HG02870 (cell line): ENCODE measurements at regions not wholly inside any gene's neighbourhood (a gene's known extent, or its start where the extent isn't known, plus 50 kb on each side); places are given as distances from the start of the nearest gene placed in this dataset.

Source experiments
- ATAC-seq: cut with Tn5 transposase; IDR thresholded peaks from one replicate; pipeline ENCODE4 v1.9.1; 2021; ENCODE audit warnings: mild to moderate bottlenecking, moderate library complexity; ENCODE audit not compliant: unreplicated experiment

GRCh38 chr5:23253621-23254198, 253.7 kb upstream of the PRDM9 start:
- no peak for ATAC-seq

DNA sequence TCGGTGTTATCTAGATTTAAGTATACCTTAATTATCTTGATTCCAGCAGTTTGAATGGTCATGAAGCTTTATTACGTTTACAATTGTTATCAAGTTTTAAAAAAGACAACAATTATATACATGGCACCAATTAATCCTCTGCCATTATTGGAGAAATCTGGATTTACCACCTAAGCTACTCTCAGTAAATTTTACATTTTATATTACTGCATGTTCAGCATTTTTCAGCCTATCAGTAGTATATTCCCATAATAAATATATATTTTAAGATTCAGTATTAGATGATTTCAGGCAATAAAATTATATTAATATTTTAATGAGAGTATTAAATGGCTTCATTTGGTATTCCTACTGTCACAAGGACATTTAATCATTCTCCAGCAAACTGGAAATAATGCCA, 264.5 kb upstream of the PRDM9 start:
- no peak for ATAC-seq

DNA sequence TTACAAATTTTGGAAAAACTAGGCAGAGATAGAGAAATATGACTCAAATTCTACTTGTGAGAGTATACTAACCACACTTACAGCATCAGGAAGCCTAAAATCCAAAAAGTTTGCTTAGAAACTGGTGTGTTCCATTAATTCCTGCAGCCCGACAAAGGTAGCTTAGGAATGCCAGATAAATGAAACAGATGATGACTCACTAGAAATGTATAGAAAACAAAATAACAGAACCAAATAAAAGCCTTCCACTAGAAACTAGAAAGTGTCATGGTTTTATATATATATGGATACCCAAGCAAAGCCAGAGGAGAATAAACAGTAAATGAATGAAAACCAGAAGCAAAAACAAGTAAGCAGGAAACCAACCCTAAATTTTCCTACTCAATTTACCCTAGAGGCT, 272.2 kb upstream of the PRDM9 start:
- no peak for ATAC-seq

GRCh38 chr5:23234197-23234596, 273.2 kb upstream of the PRDM9 start:
- ATAC-seq: no peak

- ATAC-seq: no peak
Observed at GRCh38 chr5:23223846-23224245, 283.6 kb upstream of the PRDM9 start.

GRCh38 chr5:23221831-23222230, 285.6 kb upstream of the PRDM9 start:
- ATAC-seq: no peak

GRCh38 chr5:23217159-23217558, 290.2 kb upstream of the PRDM9 start:
- no peak for ATAC-seq

- no peak for ATAC-seq
Observed at GRCh38 chr5:23216345-23216744, 291.1 kb upstream of the PRDM9 start.

- peak; percentile 95 for ATAC-seq
Observed at GRCh38 chr5:23208959-23209431, 298.4 kb upstream of the PRDM9 start.

DNA sequence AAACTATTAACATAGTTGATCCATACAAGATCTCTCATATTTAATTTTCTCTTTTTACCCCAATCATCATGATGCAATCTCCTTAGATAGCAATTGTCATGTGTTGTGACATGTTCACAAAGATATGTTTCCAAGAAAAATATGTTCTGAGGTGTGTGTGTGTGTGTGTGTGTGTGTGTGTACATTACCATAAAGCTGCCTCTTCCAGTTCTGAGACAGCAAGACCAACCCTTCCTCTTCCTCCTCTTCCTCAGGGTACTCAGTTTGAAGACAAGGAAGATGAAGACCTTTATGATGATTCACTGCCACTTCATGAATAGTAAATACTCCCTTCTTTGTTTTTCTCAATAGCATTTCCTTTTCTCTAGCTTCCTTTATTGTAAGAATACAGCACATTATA, 303.3 kb upstream of the PRDM9 start:
- ATAC-seq: no peak

DNA sequence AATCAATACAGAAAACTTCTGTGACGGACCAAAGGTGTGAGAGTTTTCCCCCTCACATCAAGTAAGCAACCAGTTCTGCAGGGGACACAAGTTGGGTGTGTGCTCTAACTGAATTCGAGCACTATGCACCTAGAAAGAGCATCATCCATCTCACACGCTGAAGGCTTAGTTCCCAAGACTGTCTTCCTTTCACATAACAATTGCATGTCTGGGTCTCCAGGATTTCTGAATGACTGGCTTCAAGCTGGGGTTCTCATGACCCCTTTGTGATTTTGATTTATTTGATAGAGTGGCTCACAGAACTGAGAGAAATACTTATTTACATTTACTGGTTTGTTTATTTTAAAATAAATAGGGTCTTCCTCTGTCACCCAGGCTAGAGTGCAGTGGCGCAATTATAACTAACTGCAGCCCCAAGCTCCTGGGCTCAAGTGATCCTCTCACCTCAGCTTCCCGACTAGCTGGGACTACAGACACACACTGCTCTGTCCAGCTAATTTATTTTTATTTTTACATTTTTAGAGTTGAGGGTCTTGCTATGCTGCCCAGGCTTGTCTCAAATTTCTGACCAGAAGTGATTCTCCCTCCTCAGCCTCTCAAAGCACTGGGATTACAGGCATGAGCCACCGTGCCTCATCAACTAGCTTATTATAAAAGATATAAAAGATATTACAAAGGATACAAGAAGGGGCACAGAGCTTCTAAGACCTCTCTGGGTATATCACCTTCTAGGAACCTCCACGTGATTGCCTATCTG, 316.7 kb upstream of the CDH12 start:
- ATAC-seq: no peak

DNA sequence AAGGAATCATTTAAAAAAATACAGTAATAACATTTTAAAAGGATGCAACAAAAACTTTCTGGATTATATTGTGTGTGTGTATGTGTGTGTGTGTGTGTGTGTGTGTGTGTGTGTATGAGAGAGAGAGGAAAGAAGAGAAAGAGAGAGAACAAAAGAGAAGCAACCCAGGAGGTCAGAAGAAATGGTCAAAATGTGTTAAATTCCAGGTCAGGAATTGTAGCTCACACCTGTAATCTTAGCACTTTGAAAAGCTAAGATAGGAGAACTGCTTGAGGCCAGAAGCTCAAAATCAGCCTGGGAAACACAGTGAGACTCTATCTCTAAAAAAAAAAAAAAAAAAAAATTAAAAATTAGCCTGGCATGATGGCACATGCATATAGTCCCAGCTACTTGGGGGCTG, 311.8 kb upstream of the CDH12 start:
- no peak for ATAC-seq

DNA sequence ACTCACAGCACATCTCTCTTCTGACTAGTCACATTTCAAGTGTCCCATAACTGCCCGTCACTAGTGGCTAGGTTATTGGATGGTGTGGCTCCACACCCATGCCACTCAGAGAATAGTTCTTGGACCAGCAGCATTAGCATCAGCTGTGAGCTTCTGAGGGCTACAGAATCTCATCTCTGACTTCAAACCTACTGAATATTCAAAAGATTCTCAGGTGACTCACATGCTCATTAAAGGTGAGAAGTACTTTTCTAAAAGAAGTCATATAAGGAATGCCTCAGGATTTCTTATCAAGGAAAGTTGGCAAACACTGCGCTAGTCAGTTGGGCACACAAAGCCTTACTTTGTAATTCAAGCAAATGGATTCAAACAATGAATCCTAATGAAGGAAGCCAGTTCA, 305.0 kb upstream of the CDH12 start:
- ATAC-seq: no peak

DNA sequence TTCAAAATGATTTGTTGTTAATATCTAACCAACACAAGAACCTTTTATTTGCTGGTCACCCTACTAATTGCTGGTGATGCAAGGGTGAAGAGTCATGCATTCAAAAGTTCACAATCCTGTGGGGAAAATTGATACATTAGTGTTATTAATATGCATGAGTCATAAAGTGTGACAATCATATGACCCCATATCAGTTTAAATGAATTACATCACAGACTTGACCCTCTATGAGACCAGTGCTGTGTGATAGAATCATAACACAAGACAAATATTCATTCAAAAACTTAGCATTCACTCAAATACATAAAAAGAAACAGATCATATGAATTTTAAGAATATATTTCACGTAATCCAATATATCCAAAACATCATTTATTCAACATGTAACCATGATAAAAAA, 304.6 kb upstream of the CDH12 start:
- no peak for ATAC-seq

- ATAC-seq: no peak
Observed at GRCh38 chr5:23157169-23157568, 304.0 kb upstream of the CDH12 start.

DNA sequence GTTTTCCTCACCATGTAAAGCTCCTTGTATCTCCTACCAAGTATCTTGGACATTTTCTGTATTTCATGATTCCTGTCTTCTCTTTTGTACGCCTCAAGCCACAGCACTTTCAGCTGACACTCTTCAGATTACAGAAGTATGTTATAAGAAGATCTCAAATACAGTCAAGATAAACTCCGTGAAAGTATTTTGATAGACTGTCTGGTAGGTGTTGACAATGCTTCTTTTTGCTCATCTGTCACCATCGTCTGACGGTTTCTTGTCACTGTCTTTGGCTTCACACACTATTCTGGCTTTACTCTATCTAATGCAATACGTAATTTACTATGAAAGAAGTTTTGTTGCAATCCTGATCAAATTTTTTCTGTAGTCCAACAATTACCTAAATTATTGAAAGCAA, 294.5 kb upstream of the CDH12 start:
- no peak for ATAC-seq

DNA sequence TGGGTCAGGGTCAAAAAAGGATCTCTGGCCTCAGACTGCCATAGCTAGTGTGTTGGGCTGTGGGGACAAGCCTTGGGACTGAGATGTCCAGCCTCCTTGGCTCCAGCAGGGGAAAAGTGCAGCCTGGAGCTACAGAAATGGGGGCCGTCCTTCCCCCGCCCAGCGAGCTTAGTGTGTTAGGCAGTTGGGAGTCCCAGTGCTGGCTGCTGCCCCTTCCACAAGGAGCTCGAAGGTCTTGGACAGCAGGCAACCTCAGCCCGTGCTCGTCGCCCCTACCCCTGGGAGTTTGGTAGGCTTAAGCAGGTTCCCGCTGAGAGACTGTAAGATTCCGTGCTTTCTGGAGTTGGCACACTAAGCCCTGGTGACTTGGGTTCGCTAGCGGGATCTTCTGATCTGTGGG, 293.0 kb upstream of the CDH12 start:
- no peak for ATAC-seq

GRCh38 chr5:23139338-23140171, 286.4 kb upstream of the CDH12 start:
- no peak for ATAC-seq

DNA sequence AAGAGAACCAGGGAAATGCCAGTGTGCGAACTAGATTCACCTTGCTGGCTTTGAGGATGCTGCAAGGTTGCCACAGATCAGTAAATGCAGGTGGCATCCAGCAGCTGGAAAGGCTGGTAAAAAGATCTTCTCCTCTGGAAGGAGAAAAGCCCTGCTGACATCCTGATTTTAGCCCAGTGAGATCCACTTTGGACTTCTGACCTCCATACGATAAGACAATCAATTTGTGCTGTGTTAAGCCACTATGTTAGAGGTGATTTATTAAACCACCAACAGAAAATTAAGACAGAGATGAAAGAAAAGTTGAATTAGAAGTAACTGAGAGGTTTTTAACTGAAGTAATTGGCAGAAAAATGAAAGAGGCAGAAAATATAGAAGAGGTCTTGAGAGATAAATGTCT, 283.8 kb upstream of the CDH12 start:
- ATAC-seq: no peak

- ATAC-seq: no peak
Observed at GRCh38 chr5:23132231-23132630, 279.1 kb upstream of the CDH12 start.

DNA sequence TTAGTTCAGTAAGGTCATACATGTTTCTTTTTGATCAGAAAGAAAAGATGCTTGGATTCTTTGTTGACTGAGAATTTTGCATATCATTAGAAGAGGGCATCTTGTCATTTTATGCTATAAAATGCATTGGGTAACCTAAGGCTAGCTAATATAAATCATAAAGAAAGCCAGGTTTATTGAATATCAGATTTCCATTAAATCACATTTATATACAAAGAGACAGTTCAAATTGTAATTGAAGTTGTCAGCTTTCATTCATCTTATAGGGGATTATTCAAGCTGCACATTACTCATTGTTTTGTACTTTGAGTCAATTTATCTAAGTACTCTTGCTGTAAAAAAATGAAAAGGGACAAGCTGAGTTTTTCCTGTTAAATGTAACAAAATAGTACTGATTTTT, 259.1 kb upstream of the CDH12 start:
- ATAC-seq: no peak

DNA sequence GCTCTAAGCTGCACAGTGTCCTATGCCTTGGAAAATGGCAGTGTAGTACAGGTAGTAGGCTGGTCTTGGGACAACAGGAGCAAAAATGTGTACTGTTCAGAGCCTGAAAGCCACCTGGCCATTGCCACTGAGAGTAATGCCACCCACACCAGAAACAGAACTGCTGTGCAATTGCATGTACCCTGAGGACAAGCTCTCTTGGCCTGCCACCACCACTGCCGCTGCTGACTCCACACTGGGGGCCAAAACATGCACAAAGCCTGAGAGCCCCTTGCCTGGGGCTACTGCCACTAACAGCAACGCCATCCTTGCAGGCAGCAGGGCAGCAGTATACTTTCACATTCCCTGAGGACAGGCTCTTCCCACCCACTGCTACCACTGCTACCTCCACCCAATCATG, 251.9 kb upstream of the CDH12 start:
- no peak for ATAC-seq
